SK-N-SH (cell line): ENCODE measurements at regions not wholly inside any gene's neighbourhood (a gene's known extent, or its start where the extent isn't known, plus 50 kb on each side); places are given as distances from the start of the nearest gene placed in this dataset.

Source experiments
- CTCF ChIA-PET: fragments of 300-600, 350-600 bp; formaldehyde crosslinking; extraction: SDS; loops from one replicate; lab custom pipeline; 2021; lab: Yijun Ruan, JAX
- POLR2A ChIA-PET: fragments of 350-600 bp; sonication (Branson Sonifier 250); formaldehyde crosslinking; extraction: SDS; loops from one replicate; lab custom pipeline; 2020; ENCODE audit warnings: antibody characterized with exemption, inconsistent platforms; lab: Yijun Ruan, JAX
- DNase-seq: peaks from one replicate; pipeline ENCODE4 v3.0.0; 2012
- H2AFZ ChIP-seq: fragments of 200-600 bp; sonication (generic); 2 replicates; pipeline ENCODE4 v1.8.1; 2016; ENCODE audit warnings: antibody characterized with exemption, mild to moderate bottlenecking, low read depth
- H3F3A ChIP-seq: fragments of 200-600 bp; sonication (generic); replicated peaks from 2 replicates; pipeline ENCODE3; 2016; ENCODE audit warnings: antibody characterized with exemption, mild to moderate bottlenecking; ENCODE audit not compliant: insufficient read depth
- H3K27ac ChIP-seq, 2 experiments: fragments of 200-500 bp in 1 of 2; fragments of 200-600 bp in 1 of 2; sonication (Bioruptor generic) in 1 of 2; sonication (generic), shearing (Covaris generic) in 1 of 2; 2 replicates each; pipeline versions ENCODE4 v1.5.1 to v1.6.1; 2014 to 2016; ENCODE audit warnings: low read depth in 2 of 2, inconsistent platforms in 1 of 2, low read length in 1 of 2, mild to moderate bottlenecking in 1 of 2, mixed read lengths in 1 of 2
- H3K27me3 ChIP-seq: fragments of 200-600 bp; sonication (generic), shearing (Covaris generic); 2 replicates; pipeline ENCODE4 v1.6.1; 2016; ENCODE audit warnings: mixed run types; ENCODE audit not compliant: insufficient read depth
- H3K36me3 ChIP-seq, 2 experiments: fragments of 200-500 bp in 1 of 2; fragments of 200-600 bp in 1 of 2; sonication (Bioruptor generic) in 1 of 2; sonication (generic) in 1 of 2; replicated peaks in 1 of 2; 2 replicates each; pipeline versions ENCODE3 to v1.5.1; 2014 to 2016; ENCODE audit warnings: low read length in 1 of 2, mild to moderate bottlenecking in 1 of 2; ENCODE audit not compliant: insufficient read depth in 2 of 2, control insufficient read depth in 1 of 2
- H3K4me1 ChIP-seq, 2 experiments: fragments of 200-500 bp in 1 of 2; fragments of 200-600 bp in 1 of 2; sonication (Bioruptor generic) in 1 of 2; sonication (generic), shearing (Covaris generic) in 1 of 2; 2 replicates each; pipeline versions ENCODE4 v1.5.1 to v1.6.1; 2014 to 2016; ENCODE audit warnings: low read depth in 1 of 2, low read length in 1 of 2, mixed run types in 1 of 2; ENCODE audit not compliant: insufficient read depth in 2 of 2, control insufficient read depth in 1 of 2
- H3K4me2 ChIP-seq: fragments of 200-600 bp; sonication (generic), shearing (Covaris generic); 2 replicates; pipeline ENCODE4 v1.6.1; 2017; ENCODE audit warnings: mixed run types
- H3K4me3 ChIP-seq, 2 experiments: fragments of 200-500 bp in 1 of 2; fragments of 200-600 bp in 1 of 2; sonication (Bioruptor generic) in 1 of 2; sonication (generic), shearing (Covaris generic) in 1 of 2; 2 replicates each; pipeline versions ENCODE4 v1.5.1 to v1.8.1; 2014 to 2016; ENCODE audit warnings: low read depth in 2 of 2, inconsistent platforms in 1 of 2, low read length in 1 of 2, mild to moderate bottlenecking in 1 of 2, mixed read lengths in 1 of 2, moderate library complexity in 1 of 2
- H3K79me2 ChIP-seq: fragments of 200-600 bp; sonication (generic); 2 replicates; pipeline ENCODE4 v1.8.1; 2017; ENCODE audit warnings: mild to moderate bottlenecking; ENCODE audit not compliant: insufficient read depth
- H3K9ac ChIP-seq: fragments of 200-600 bp; sonication (generic); 2 replicates; pipeline ENCODE4 v1.6.1; 2017; ENCODE audit warnings: mixed run types
- H3K9me2 ChIP-seq: fragments of 200-600 bp; sonication (generic); 2 replicates; pipeline ENCODE4 v1.6.1; 2017; ENCODE audit warnings: mixed run types
- H3K9me3 ChIP-seq: fragments of 200-600 bp; sonication (generic); 2 replicates; pipeline ENCODE4 v1.6.1; 2017; ENCODE audit warnings: mixed run types, mild to moderate bottlenecking, moderate library complexity
- H4K20me1 ChIP-seq: fragments of 200-600 bp; sonication (generic); 2 replicates; pipeline ENCODE4 v1.6.1; 2017; ENCODE audit warnings: mild to moderate bottlenecking, mixed run types; ENCODE audit not compliant: insufficient read depth
- CTCF ChIP-seq: fragments of 200-600 bp; sonication (generic); IDR thresholded peaks from 2 replicates; pipeline ENCODE4 v1.6.1; 2017; ENCODE audit warnings: antibody characterized with exemption, mild to moderate bottlenecking, moderate library complexity
- ELF1 ChIP-seq: IDR thresholded peaks from 2 replicates; pipeline ENCODE4 v1.4.0; 2012
- EZH2phosphoT487 ChIP-seq: fragments of 200-600 bp; sonication (generic); IDR thresholded peaks from 2 replicates; pipeline ENCODE4 v1.6.1; 2017; ENCODE audit warnings: low read depth, mixed run types, mild to moderate bottlenecking, antibody characterized with exemption, moderate library complexity, borderline replicate concordance
- FOXJ3 ChIP-seq: sonication (generic); formaldehyde crosslinking; IDR thresholded peaks from 2 replicates; pipeline ENCODE4 v1.5.1; 2020; ENCODE audit warnings: mild to moderate bottlenecking, missing genetic modification reagents
- GABPA ChIP-seq: IDR thresholded peaks from 2 replicates; pipeline ENCODE4 v1.4.0; 2012; ENCODE audit warnings: low read depth, mild to moderate bottlenecking
- MAX ChIP-seq: IDR thresholded peaks from 2 replicates; pipeline ENCODE4 v1.4.0; 2012; ENCODE audit warnings: low read depth
- RAD21 ChIP-seq: IDR thresholded peaks from 2 replicates; pipeline ENCODE4 v1.6.1; 2012; ENCODE audit warnings: mild to moderate bottlenecking, low read length
- RCOR1 ChIP-seq: fragments of 150-350 bp; IDR thresholded peaks from 2 replicates; pipeline ENCODE4 v1.6.1; 2017; ENCODE audit warnings: antibody characterized with exemption, low read length
- TCF12 ChIP-seq: IDR thresholded peaks from 2 replicates; pipeline ENCODE4 v1.4.0; 2012
- TEAD4 ChIP-seq: IDR thresholded peaks from 2 replicates; pipeline ENCODE4 v1.4.0; 2012; ENCODE audit warnings: mild to moderate bottlenecking, borderline replicate concordance; ENCODE audit not compliant: insufficient read depth
- USF1 ChIP-seq: IDR thresholded peaks from 2 replicates; pipeline ENCODE4 v1.4.0; 2012; ENCODE audit warnings: low read depth, borderline replicate concordance
- USF2 ChIP-seq: fragments of 150-350 bp; IDR thresholded peaks from 2 replicates; pipeline ENCODE4 v1.6.1; 2017; ENCODE audit warnings: antibody characterized with exemption, low read length, low read depth, borderline replicate concordance
- YY1 ChIP-seq: IDR thresholded peaks from 2 replicates; pipeline ENCODE4 v1.4.0; 2012; ENCODE audit warnings: low read depth, mild to moderate bottlenecking
- WGBS: methylation state at CpG from one replicate; pipeline ENCODE4 v1.1.6; 2017; ENCODE audit warnings: low lambda C conversion rate; 5-methylcytosine and 5-hydroxymethylcytosine counted together

GRCh38 chr10:53675177-53675576 lies 902.6 kb upstream of the MBL2 start:
- H3K4me1 ChIP-seq = no peaks in the 10 kb centered on the region
- H3K4me2 ChIP-seq = no peak overlapping the region
- H3K9ac ChIP-seq = no peak overlapping the region
- H3K27ac ChIP-seq = no peak overlapping the region
- POLR2A ChIA-PET = no interaction called here
- no peaks in the 10 kb centered on the region for H3K27me3 ChIP-seq
- 62% methylated on average over 1 of the region's 1 CpG for WGBS
- no peak overlapping the region for H2AFZ ChIP-seq
- no peaks in the 10 kb centered on the region for H3K79me2 ChIP-seq
- H3K9me3 ChIP-seq = no peaks in the 10 kb centered on the region
- H3K36me3 ChIP-seq = no peaks in the 10 kb centered on the region
- H3K9me2 ChIP-seq = no peaks in the 10 kb centered on the region
- no peak overlapping the region for H3K4me3 ChIP-seq
- no peaks in the 10 kb centered on the region for H4K20me1 ChIP-seq
- no peak for DNase-seq
- no peaks in the 10 kb centered on the region for H3F3A ChIP-seq
- no peak for TF ChIP-seq GABPA
- no peak for TF ChIP-seq EZH2phosphoT487
- CTCF ChIA-PET = interaction anchor here (2.7 kb wide), 1 partner anchor 15 kb away, joined by 6 read pairs; no protein-coding TSS in a partner anchor

- ChIA-PET POLR2A (no interaction called here), CTCF (interaction anchor here (0.7 kb wide), 1 partner anchor 1374 kb away, joined by 3 read pairs; no protein-coding TSS in a partner anchor)
- no peak overlapping the region for H3K27ac ChIP-seq
- no peaks in the 10 kb centered on the region; a peak in 1 of 4 replicates for H3K4me1 ChIP-seq
- DNase-seq = no peak
- H3F3A ChIP-seq = no peaks in the 10 kb centered on the region
- no peak overlapping the region for H2AFZ ChIP-seq
- no peaks in the 10 kb centered on the region for H3K9me2 ChIP-seq
- no peaks in the 10 kb centered on the region for H3K79me2 ChIP-seq
- WGBS = 11% methylated on average over 2 of the region's 2 CpGs
- no peaks in the 10 kb centered on the region for H4K20me1 ChIP-seq
- H3K4me3 ChIP-seq = no peak overlapping the region
- TF ChIP-seq USF2 (no peak), GABPA (no peak), RAD21 (no peak), CTCF (no peak), TCF12 (no peak), TEAD4 (no peak), USF1 (no peak), MAX (no peak), FOXJ3 (CRISPR knock-in tag) (no peak), RCOR1 (no peak), YY1 (no peak), ELF1 (no peak)
- no peaks in the 10 kb centered on the region for H3K36me3 ChIP-seq
- no peak overlapping the region for H3K9ac ChIP-seq
- H3K9me3 ChIP-seq = no peaks in the 10 kb centered on the region
- no peak overlapping the region for H3K4me2 ChIP-seq
- H3K27me3 ChIP-seq = no peaks in the 10 kb centered on the region
Observed at GRCh38 chr10:53667063-53667462, 894.5 kb upstream of the MBL2 start.
